GM19397 (cell line): ENCODE measurements at regions not wholly inside any gene's neighbourhood (a gene's known extent, or its start where the extent isn't known, plus 50 kb on each side); places are given as distances from the start of the nearest gene placed in this dataset.
"Not testable (repeated sequence)": the region's sequence is repeated elsewhere in the genome, so short reads cannot be mapped to it uniquely, and the experiment has no call there.

Experiments
- ATAC-seq: cut with Tn5 transposase; IDR thresholded peaks from one replicate; pipeline ENCODE4 v1.9.1; 2021; ENCODE audit warnings: mild to moderate bottlenecking, moderate library complexity; ENCODE audit not compliant: unreplicated experiment

DNA sequence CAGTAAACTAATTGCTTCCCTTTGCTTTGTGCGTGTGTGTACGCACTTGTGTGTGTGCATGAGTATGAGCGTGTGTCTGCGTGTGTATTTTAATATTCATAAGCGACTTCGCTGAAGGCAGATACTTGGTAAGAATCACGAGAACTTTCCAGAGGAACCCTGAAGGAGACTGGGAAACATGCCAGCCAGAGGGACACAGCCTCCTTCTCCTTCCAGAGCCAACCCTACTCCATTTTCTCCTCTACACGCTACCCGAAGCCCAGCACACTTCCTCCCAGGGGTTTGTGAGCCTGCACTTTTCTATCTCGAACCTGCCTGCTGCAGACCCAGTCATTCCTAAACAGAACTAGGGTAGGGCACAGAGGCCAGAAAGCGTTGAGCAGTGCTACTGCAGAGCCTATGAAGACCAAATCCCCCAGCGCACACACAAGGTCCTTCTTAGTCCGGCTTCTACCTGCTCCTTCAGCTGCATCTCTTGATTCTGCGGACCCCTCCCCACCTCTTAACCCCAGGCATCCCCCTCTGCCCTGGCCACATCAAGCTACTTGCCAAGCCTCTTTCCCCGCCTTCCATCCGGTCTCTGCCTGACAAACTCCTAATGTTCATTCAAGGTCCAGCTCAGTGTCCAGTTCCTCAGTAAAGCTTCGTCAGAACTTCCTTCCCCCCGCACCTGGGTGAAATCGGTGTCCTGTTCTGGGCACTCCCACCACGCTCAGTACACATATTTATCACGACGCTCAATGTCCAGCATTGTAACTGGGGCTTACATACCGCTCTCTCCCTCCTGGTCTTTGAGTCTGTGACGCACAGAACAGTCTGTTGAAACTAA, 191.8 kb downstream of the FAM43A start:
- no peak for ATAC-seq

DNA sequence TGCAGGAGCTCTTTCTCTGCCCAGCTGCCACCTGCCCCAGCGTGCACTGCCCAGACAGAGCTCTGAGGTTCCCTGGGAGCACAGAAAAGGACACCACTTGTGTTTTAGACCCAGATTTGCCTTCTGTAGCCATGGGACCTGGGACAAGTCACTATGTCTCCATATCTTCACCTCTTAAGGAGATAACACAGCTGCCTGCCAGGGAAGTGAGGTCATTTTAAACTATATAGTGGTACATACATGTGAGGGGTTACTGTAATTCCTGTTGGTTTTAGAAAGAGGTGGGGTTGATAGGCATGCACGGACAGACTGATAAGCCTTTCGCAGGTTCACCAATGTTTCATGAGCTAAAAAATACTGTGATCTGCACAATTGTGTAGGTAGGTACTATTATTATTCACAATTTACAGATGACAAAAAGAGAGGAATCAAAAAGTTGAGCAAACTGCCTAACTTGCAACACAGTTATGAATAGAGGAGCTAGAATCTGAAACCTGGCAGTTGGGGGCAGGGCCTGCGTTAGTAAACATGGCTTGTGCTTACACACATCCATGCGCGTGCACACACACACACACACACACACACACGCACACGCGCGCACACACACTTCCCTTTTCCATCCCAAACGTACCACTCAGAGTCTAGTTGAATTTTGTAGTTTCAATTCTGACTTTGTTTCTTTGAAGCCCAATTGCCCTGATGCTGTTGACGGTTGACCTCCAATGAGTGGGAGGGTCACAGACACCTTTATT, 193.6 kb downstream of the FAM43A start:
- ATAC-seq: no peak

DNA sequence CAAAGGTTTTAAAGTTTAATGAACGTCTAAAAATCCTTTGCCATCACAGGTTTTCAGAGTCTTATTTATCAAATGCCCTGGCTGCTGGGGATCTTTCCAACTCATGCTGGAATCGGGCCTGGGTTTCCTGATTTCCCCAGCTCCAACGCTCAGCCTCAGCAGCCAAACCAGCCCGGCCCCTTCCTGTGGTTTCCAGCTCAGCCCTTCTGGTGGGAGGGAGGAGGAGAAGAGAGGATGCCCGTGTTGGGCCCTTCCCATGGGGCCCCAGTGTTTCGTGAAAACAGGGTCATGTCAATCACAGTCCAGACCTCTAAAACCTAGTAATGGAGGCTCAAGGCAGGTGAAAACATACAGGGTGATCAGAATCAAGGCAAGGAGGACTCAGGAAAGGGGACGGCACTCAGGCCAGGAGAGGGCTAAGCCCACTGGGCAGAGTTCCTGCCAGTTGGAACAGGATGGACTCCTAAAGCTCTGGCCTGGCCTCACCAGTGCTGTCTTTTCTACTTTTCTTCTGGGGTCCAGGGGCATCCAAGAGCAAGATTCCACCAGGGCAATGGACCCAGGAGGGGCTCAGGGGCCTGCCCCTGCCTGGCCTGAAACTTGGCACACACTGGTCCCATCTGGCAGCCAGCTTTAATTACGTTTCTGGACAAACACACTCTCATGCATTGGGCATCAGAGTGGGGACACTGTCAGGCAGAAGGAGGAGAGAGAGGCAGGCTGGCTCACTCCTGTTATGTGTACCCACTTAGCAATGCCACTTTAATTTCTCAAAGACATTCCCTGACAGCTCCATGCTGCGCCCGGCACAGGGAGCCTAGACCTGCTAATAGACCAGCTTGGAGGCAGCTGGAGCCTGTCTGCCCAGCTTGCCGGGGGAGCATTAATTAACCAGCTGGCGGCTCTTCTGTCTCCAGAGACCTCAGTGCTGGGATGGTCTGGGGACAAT, 194.6 kb downstream of the FAM43A start:
- ATAC-seq: no peak

DNA sequence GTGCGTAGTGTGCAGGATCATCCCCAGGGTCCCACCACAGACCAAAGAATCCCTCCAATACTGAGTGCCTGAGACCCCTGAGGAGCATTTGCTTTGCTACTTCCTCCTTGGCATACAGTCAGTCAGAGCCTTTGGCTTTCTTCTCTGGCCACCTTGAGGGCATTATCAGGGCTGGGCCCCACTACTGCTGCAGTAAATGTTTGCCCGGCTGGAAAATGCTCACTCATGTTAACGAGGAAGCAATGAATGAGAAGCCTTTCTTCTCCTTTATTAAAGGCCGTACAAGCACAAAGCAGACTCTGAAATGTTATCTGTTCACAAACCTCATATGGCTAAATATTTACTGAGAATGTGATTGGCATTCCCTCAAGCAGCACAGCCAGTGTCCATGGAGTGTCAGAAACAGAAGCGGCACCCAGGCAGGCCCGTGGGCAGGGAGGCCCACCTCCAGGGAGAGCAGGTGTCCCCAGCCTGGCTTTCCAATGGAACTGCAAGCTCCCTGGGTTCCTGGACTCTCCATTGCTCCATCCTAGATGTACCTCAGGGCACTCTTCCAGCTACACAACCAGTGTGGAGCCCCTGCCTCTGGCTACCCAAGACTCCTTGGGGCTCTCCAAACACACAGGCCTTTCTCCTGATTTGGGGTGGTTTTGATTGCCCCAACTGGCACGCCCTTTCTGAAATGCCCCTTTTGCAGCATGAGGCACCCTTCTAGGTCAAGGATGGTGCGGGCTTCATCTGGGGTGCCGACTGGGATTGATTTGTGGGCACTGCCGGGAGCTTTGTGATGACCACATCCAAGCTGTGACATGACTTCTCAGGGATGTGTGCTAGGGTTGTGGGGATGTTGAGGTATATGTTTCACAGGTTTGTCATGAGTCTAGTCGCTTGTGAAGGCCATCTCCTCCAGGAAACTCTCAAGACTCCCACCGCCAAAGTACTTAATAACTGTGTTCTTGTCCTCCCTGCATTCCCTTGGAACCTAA, 195.6 kb downstream of the FAM43A start:
- ATAC-seq: no peak

DNA sequence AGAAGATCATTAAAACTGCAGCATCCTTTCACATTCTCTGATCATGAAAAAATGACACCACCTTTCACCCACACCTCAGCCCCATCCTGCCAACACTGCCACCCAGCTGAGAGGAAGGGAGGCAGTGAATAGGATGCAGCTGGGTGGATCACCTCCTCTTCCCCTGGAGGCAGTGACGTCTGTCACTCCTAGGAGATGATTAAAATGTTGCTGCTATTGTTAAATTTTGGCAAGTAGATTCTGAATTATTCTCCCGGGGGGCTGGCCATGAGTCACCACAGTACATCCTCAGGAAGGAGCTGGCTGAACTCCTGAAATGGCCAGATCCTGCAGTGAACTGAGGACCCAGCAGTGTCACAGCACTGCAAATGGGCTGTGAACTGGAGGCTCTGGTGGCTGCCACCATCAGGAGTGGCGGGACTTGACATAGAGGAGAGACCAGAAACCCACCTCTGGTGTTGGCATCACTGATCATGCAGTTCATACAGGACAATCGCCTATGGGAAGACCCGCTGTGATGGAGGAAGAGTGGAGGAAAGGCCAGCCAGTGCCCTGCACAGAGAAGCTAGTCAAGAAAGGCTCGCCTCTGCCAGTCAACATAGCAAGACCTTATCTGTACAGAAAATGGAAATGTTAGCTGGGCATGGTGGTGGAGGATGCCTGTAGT, 199.1 kb downstream of the FAM43A start:
- ATAC-seq: no peak

DNA sequence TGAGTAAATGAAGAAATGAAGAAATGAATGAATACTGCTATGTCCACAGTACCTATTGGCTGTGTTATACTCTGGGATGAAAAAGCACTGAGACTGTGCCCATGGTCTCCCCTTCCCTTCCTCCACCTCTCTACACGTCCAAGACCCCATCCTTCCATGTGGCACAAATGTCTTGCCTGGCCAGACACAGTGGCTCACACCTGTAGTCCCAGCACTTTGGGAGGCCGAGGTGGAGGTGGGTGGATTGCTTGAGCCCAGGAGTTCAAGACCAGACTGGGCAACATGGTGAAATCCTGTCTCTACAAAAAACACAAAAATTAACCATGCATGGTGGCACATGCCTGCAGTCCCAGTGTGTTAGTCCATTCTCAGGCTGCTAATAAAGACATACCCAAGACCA, 200.1 kb downstream of the FAM43A start:
- ATAC-seq: no peak

DNA sequence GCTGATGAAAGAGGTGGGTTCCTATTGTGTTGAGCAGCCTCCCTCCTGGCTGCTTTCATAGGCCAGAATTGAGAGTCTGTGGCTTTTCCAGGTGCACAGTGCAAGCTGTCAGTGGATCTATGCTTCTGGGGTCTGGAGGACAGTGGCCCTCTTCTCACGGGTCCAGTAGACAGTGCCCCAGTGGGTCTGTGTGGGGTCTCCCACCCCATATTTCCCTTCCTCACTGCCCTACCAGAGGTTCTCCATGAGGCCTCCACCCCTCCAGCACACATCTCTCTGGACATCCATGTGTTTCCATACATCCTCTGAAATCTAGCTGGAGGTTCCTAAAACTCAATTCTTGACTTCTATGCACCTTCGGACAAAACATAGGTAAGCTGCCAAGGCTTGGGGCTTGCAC, 201.2 kb downstream of the FAM43A start:
- ATAC-seq: no peak

DNA sequence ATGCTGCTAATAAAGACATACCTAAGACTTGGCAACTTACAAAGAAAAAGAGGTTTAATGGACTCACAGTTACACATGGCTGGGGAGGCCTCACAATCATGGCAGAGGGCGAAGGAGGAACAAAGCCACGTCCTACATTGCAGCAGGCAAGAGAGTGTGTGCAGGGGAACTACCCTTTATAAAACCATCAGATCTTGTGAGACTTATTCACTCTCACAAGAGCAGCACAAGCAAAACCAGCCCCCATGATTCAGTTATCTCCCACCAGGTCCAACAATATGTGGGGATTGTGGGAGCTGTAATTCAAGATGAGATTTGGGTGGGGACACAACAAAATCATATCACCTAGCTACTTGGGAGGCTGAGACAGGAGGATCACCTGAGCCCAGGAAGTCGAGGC, 202.4 kb downstream of the FAM43A start:
- not testable (repeated sequence) for ATAC-seq

DNA sequence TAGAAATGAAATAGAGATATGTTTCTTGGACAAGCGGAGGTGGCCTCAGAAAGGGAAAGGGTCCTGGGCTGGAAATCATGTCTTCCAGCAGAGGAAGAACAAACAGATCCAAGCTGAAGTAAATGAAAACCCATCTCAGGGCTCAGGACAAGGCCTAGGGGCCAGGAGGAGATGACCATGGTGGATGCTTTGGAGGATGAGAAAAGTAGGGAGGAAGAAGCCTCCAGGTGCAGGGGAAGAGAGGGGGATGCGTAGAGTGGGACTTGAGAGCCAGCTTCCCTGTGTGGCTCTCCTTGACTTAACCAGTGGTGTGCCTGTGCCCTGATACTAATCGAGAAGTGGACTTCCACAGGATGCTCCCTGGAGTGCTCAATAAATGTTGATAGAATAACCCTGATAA, 203.2 kb downstream of the FAM43A start:
- ATAC-seq: no peak

DNA sequence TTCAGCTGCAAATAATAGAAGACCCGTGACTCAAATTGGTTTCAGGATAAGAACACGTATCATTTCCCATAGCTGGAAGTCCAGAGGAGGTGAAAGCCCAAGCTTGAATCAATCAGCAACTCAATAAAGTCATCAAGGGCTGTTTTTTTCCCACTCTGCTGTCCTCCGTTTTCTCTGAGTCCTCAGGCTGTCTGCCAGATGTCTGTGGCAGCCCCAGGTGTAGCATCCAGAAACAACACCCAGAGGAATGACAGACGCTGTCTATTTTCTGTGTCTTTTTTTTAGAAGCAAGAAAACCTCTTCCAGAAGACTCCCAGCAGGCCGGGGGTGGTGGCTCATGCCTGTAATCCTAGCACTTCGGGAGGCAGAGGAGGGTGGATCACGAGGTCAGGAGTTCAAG, 204.4 kb downstream of the FAM43A start:
- no peak for ATAC-seq

DNA sequence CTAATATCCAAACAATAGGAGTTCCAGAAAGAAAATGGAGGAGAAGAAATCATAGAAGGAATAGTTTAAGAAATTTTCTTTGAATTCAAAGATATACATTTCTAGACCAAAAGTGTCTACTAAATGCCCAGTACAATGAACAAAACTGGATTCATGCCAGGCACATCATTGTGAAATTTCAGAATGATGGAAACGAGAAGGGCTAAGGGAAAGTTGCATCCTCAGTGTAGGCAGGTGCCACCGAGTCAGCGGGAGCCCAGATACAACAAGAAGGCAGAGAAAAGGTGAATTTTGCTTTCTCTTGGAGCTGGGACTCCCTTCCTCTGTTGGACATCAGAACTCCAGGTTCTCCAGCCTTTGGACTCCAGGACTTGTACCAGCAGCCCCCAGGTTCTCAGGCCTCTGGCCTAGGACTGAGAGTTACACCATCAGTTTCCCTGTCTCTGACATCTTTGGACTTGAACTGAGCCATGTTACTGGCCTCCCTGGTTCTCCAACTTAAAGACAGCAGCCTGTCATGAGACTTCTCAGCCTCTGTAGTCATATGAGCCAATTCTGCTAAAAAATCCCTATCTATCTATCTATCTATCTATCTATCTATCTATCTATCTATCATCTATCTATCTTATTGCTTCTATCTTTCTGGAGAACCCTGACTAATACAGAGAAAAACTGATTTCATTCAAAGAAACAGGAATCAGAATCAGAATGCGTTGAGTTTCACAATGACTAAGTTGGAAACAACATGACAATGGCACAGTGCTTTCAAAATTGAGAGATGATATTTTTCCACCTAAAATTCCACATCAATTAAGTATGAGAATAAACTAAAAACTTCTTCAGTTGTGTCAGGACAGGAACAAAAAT, 207.7 kb downstream of the FAM43A start:
- no peak for ATAC-seq

DNA sequence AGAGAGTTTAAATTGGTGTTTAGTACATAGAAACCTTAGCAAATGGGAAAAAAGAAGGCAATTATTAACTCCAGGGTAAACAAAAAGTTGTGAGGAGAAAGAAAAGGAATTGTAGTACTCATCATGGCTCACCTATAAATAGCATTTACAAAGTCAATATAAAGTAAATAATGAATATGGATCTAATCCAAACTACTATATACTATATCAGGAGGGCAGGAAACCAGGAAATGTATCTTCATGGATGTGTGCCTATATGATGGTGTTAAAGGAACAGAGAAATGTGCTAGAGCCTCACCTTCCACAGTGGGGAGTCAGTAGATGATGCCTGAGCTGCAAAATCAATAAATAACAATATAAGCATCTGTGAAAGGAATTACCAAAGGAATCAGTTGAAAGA, 208.9 kb downstream of the FAM43A start:
- no peak for ATAC-seq

DNA sequence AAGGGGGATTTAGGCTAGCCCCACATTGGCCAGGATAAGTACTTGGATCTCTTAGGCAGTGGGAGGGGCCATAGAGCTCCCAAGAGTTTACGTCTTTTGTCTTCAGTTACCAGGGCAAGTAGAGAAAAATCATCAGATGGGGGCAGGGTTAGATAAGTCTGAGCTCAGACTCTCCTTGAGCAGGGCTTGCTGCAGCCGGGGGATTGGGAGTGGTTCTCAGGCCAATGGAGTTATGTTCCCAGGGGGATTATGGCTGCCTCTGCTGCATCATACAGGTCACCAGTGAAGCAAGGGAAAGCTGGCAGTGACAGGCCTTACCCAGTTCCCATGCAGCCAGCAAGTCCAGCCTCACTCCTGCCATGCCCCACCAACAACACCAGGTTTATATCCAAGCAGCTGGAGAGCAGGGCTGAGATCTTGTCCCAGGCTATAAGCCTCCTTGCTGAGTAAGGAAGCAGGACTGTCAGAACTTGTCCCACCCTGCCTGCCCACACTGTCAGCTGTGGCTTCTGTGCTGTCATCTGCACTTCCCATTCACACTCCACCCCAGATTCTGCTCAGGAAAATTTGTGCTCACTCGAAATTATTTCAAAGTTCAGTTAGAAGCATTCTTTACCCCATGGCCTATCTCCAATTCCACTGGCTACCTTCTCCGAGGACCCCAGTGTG, 215.3 kb downstream of the FAM43A start:
- ATAC-seq: no peak

DNA sequence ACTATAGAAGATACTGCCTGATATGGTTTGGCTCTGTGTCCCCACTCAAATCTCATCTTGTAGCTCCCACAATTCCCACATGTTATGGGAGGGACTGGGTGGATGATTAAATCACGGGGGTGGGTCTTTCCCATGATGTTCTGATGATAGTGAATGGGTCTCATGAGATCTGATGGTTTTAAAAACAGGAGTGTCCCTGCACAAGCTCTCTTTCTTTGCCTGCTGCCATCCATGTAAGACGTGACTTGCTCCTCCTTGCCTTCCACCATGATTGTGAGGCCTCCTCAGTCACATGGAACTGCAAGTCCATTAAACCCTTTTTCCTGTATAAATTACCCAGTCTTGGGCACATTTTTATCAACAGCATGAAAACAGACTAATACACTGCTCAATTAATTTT, 217.8 kb downstream of the FAM43A start:
- not testable (repeated sequence) for ATAC-seq

DNA sequence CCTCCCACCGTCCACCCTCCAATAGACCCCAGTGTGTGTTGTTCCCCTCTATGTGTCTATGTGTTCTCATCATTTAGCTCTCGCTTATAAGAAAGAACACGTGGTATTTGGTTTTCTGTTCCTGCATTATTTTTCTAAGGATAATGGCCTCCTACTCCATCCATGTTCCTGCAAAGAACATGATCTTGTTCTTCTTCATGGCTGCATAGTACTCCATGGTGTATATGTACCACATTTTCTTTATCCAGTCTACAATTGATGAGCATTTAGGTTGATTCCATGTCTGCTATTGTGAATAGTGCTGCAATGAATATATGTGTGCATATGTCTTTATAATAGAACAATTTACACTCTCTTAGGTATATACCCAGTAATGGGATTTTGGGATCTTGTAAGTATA, 219.3 kb downstream of the FAM43A start:
- not testable (repeated sequence) for ATAC-seq

DNA sequence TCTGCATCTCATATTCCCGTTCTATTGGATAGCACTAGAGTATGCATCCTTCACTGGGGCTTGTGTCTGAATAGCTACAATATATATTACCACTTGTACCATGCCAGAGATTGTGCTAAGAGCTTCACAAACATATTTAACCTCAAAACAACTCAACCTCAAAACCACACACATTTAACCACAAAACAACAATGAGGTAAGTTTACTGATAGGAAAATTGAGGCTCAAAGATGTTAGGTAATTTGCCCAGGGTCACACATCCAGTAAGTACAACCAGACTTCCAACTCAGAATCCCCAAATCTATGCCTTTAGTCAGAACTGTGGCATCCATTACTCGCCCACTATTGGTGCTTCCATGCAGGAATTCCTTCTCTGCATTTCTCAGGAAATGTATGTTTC, 220.0 kb downstream of the FAM43A start:
- no peak for ATAC-seq

DNA sequence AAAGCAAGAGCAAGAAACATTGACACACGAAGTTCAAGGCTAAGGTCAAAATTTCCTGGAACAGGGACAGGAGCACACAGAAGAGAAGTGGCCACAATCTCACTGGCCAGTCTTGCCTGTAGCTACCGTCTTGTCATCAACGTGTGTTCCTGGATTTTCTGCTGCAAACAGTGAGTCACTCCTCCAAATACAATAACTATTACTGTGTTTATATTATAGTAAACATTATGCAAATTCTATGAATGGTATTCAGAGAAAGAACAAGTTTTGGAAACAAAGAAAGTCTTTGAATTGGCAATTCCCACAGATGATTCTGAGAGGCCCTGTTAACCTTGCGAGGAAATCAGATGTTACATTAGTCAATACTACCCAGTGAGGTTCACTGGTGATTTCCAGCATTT, 220.5 kb downstream of the FAM43A start:
- no peak for ATAC-seq
